Lung (tissue), 11 donors: ENCODE measurements at regions not wholly inside any gene's neighbourhood (a gene's known extent, or its start where the extent isn't known, plus 50 kb on each side); places are given as distances from the start of the nearest gene placed in this dataset.

Experiments
- ATAC-seq: fragments of 200-7000 bp; cut with Tn5 transposase; one replicate; pipeline ENCODE4 v1.9.1; 2020; ENCODE audit warnings: moderate number of reproducible peaks; ENCODE audit not compliant: insufficient read depth, low FRiP score
- DNase-seq, 3 donors: peaks; one replicate each; pipeline ENCODE4 v3.0.0-alpha.2; 2013 to 2017
- H3K27ac ChIP-seq, 2 donors: one replicate each; pipeline ENCODE4 v1.5.1; 2013; ENCODE audit warnings: mild to moderate bottlenecking in 2 of 2, moderate library complexity in 2 of 2, control low read depth in 1 of 2, inconsistent platforms in 1 of 2, low read depth in 1 of 2, low read length in 1 of 2
- H3K27me3 ChIP-seq, 3 donors: one replicate each; pipeline ENCODE4 v1.5.1; 2013; ENCODE audit warnings: low read length in 2 of 3; ENCODE audit not compliant: control insufficient read depth in 3 of 3, insufficient read depth in 3 of 3
- H3K36me3 ChIP-seq, 4 donors: one replicate each; pipeline ENCODE4 v1.5.1; 2013; ENCODE audit warnings: low read length in 4 of 4, mild to moderate bottlenecking in 1 of 4, moderate library complexity in 1 of 4; ENCODE audit not compliant: control insufficient read depth in 4 of 4, insufficient read depth in 4 of 4
- H3K4me1 ChIP-seq, 5 donors: one replicate each; pipeline ENCODE4 v1.5.1; 2013; ENCODE audit warnings: low read length in 5 of 5, mild to moderate bottlenecking in 2 of 5, moderate library complexity in 1 of 5; ENCODE audit not compliant: control insufficient read depth in 5 of 5, insufficient read depth in 5 of 5
- H3K4me3 ChIP-seq: one replicate; pipeline ENCODE4 v1.5.1; 2013; ENCODE audit warnings: mild to moderate bottlenecking, control low read depth, moderate library complexity
- H3K9ac ChIP-seq, 2 donors: one replicate each; pipeline ENCODE4 v1.5.1; 2013; ENCODE audit warnings: low read length in 2 of 2, control low read depth in 1 of 2; ENCODE audit not compliant: insufficient read depth in 1 of 2
- H3K9me3 ChIP-seq, 4 donors: one replicate each; pipeline ENCODE4 v1.5.1; 2013; ENCODE audit warnings: low read length in 3 of 4, mild to moderate bottlenecking in 1 of 4, moderate library complexity in 1 of 4; ENCODE audit not compliant: control insufficient read depth in 4 of 4, insufficient read depth in 3 of 4
- CTCF ChIP-seq: IDR thresholded peaks from 2 replicates; pipeline ENCODE4 v1.5.1; 2012; ENCODE audit warnings: mild to moderate bottlenecking; ENCODE audit errors: control extremely low read depth, extremely low read depth
- WGBS, 2 donors: extraction: QIAGEN DNeasy Blood & Tissue Kit; methylation state at CpG; one replicate each; pipeline ENCODE4 v1.1.7; 2013; 5-methylcytosine and 5-hydroxymethylcytosine counted together
- donor health status: control.
- donor health status: control.
- donor health status: Bipolar disorder and iron deficiency.
- donor health status: healthy.
- donor health status: DM: yes; HTN: yes; CAD: no.

GRCh38 chr6:145507239-145507638 lies 228.1 kb downstream of the EPM2A start:
- peaks cover 0 to 2% (median 0%) of the 10 kb centered on the region in 5 donors for H3K4me1 ChIP-seq
- 93 to 98% methylated on average over 2 of the region's 2 CpGs for WGBS, 2 donors
- H3K9ac ChIP-seq: no peak overlapping the region
- no peak overlapping the region for H3K4me3 ChIP-seq
- no peak overlapping the region for H3K27ac ChIP-seq
- H3K36me3 ChIP-seq: no peaks in the 10 kb centered on the region
- TF ChIP-seq CTCF: no peak
- no peaks in the 10 kb centered on the region for H3K27me3 ChIP-seq
- ATAC-seq (no peak), DNase-seq (no peak)
- H3K9me3 ChIP-seq: peaks cover 0 to 16% (median 6%) of the 10 kb centered on the region in 4 donors

DNA sequence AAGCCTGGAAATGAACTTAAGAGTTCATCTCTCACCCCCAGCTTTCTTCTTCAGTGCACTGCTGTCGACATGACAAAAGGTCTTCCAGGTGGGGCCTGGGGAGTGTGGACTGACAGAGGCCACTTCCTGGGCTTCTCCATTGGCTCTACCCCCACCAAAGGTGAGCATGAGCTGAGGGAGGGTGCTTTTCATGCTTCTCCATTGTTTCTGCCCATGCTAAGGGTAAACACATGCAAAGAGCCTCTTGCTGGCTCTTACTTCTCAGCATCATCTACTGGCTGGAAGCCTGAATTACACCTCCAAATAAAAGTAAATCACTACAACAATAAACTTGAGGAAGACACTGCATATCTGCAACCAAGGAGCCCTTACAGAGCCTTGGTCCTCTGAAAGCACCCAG lies 227.2 kb downstream of the EPM2A start:
- ATAC-seq (no peak), DNase-seq (no peak)
- H3K4me3 ChIP-seq: no peak overlapping the region
- H3K9me3 ChIP-seq: peaks cover 0 to 16% (median 6%) of the 10 kb centered on the region in 4 donors
- TF ChIP-seq CTCF: no peak
- no peaks in the 10 kb centered on the region for H3K27me3 ChIP-seq
- H3K27ac ChIP-seq: no peak overlapping the region
- no peaks in the 10 kb centered on the region for H3K36me3 ChIP-seq
- 74 to 81% methylated on average over 1 of the region's 1 CpG for WGBS, 2 donors
- no peak overlapping the region for H3K9ac ChIP-seq
- peaks cover 0 to 2% (median 0%) of the 10 kb centered on the region in 5 donors for H3K4me1 ChIP-seq

- Histone ChIP-seq H3K4me1 (no peaks in the 10 kb centered on the region), H3K27ac (no peak overlapping the region), H3K9ac (no peak overlapping the region), H3K27me3 (no peaks in the 10 kb centered on the region), H3K4me3 (no peak overlapping the region), H3K9me3 (no peaks in the 10 kb centered on the region), H3K36me3 (no peaks in the 10 kb centered on the region)
- no peak for TF ChIP-seq CTCF
- no peak for DNase-seq
- ATAC-seq: no peak
- 92 to 94% methylated on average over 4 of the region's 4 CpGs for whole genome bisulfite sequencing, 2 donors
Measured at GRCh38 chr6:145517492-145517891, 217.8 kb downstream of the EPM2A start.

- no peaks in the 10 kb centered on the region for H3K27me3 ChIP-seq
- no peak for TF ChIP-seq CTCF
- no peaks in the 10 kb centered on the region for H3K4me1 ChIP-seq
- no peaks in the 10 kb centered on the region for H3K36me3 ChIP-seq
- ATAC-seq (no peak), DNase-seq (no peak)
- H3K9me3 ChIP-seq: no peaks in the 10 kb centered on the region
- no peak overlapping the region for H3K27ac ChIP-seq
- no peak overlapping the region for H3K4me3 ChIP-seq
- no peak overlapping the region for H3K9ac ChIP-seq
- WGBS, 2 donors: 90 to 94% methylated on average over 3 of the region's 3 CpGs
Measured at GRCh38 chr6:145525038-145525437, 210.3 kb downstream of the EPM2A start.
